GM12801 (cell line): ENCODE measurements at regions not wholly inside any gene's neighbourhood (a gene's known extent, or its start where the extent isn't known, plus 50 kb on each side); places are given as distances from the start of the nearest gene placed in this dataset.

ENCODE experiments used
- TF ChIP-seq, protein P1 (sequence below): IDR thresholded peaks from one replicate; pipeline ENCODE4 v1.5.1; 2011; ENCODE audit warnings: control low read depth; ENCODE audit not compliant: insufficient read length; ENCODE audit errors: extremely low read depth

DNA sequence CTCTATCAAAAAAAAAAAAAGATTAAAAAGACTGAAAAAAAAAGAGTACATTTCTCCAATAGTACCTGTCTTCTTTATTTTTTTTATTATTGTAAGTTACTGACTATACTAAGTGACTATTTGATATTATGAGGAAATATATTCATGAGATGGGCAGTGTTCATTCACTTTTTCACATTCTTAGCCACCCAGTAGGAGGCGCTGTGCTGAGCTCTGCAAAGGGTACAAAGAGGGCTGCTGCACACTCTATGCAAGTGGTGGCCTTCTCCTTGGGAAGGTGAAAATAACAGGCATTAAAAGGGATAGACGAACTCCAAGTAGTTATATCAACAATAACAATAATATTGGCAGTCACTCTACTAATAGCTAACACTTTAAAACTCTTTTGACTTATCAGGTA is 1034.9 kb upstream of the FANCL start:
- TF ChIP-seq, protein P1, sequence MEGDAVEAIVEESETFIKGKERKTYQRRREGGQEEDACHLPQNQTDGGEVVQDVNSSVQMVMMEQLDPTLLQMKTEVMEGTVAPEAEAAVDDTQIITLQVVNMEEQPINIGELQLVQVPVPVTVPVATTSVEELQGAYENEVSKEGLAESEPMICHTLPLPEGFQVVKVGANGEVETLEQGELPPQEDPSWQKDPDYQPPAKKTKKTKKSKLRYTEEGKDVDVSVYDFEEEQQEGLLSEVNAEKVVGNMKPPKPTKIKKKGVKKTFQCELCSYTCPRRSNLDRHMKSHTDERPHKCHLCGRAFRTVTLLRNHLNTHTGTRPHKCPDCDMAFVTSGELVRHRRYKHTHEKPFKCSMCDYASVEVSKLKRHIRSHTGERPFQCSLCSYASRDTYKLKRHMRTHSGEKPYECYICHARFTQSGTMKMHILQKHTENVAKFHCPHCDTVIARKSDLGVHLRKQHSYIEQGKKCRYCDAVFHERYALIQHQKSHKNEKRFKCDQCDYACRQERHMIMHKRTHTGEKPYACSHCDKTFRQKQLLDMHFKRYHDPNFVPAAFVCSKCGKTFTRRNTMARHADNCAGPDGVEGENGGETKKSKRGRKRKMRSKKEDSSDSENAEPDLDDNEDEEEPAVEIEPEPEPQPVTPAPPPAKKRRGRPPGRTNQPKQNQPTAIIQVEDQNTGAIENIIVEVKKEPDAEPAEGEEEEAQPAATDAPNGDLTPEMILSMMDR, result no peak

- TF ChIP-seq, protein P1, result no peak
Observed at GRCh38 chr2:59266453-59266852, 1025.3 kb upstream of the FANCL start.

DNA sequence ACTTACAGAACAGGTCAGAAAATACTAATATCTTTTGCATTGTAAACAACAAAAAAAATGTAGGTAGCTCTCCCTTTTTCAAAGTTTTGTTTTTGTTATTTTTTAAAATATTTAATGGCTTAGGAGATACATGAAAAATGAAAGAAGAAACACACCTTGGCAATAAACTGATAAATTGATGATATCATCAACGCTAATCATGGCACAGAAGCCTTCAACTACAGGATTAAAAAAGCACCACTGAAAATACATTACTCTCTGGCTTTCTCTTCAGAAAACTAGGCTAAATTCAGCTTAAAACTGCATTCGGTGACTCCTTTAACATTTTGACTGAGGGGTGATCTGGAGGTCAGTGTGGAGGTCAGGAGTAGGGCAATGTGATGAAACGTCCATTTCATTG is 1018.8 kb upstream of the FANCL start:
- TF ChIP-seq, protein P1, result no peak

DNA sequence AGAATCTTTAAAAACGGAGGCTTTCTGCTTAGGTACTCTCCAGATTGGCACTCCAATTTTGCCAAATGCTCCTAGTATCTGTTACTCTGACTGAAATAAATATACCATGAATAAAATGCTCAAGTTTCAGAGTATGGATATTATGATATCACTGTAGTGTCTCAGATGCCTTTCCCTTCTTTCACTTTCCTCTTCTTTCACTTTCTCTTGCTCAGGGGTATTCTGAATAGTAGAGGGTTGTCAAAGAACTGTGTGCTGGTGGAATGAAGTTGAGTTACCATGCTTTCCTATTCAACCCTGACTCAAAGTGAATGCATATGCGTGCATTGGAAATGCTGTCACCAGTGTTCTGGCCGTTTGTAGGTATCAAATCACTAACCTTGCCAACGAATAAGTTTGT is 1015.2 kb upstream of the FANCL start:
- TF ChIP-seq, protein P1, result no peak

- TF ChIP-seq, protein P1, result no peak
Observed at GRCh38 chr2:59254279-59254678, 1013.2 kb upstream of the FANCL start.

DNA sequence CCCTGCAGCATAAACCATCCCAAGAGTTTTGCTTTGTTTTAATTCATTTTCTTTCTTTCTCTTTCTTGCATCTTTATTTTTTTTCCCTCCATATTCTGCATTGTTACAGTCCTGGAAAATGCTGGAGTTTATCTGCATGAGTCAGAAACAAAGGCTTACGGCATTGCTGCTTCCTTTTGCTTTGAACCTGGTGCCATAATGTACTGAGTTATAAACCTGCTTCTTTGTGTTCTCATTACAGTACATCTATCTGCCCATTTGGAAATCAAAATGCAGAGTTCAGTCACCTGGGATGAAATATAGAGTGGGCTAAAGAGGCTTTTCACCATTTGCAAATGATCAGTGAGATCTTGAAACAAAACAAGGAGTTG is 1009.2 kb upstream of the FANCL start:
- TF ChIP-seq, protein P1, result no peak

GRCh38 chr2:59249441-59250306 is 1008.5 kb upstream of the FANCL start:
- TF ChIP-seq, protein P1, result no peak
